K562 (cell line): ENCODE measurements at regions not wholly inside any gene's neighbourhood (a gene's known extent, or its start where the extent isn't known, plus 50 kb on each side); places are given as distances from the start of the nearest gene placed in this dataset.

ENCODE experiments used
- ATAC-seq: fragments of 200-7000 bp; cut with Tn5 transposase; 3 replicates; pipeline ENCODE4 v1.9.1; 2020; ENCODE audit warnings: moderate library complexity
- BruUV-seq: library from RNA; stranded (reverse); fragments of 400-500 nt; replicated peaks from 2 replicates; lab custom pipeline; 2021; lab: Mats Ljungman, UMichigan
- CTCF ChIA-PET: fragments of 300-600 bp; formaldehyde crosslinking; extraction: SDS; loops from one replicate; lab custom pipeline; 2021; ENCODE audit warnings: low intra/inter-chr PET ratio; lab: Yijun Ruan, JAX
- POLR2A ChIA-PET: fragments of 300-600, 350-650 bp; sonication (Branson Sonifier 250); formaldehyde crosslinking; extraction: SDS; loops from one replicate; lab custom pipeline; 2021; ENCODE audit warnings: antibody characterized with exemption, inconsistent platforms; lab: Yijun Ruan, JAX
- DNase-seq, 4 experiments: peaks; one replicate each; pipeline versions ENCODE4 v3.0.0 to v3.0.0-alpha.2; 2011 to 2018; ENCODE audit warnings: low spot score in 3 of 4, mixed read lengths in 3 of 4; ENCODE audit errors: extremely low read depth in 1 of 4
- FAIRE-seq: peaks from 2 replicates; lab custom pipeline; 2011; peaks lifted over from hg19 to GRCh38; lab: Jason Lieb, UNC
- H2AFZ ChIP-seq: 2 replicates; pipeline ENCODE4 v1.6.0; 2011; ENCODE audit warnings: low read depth, low read length, control low read depth, inconsistent platforms
- H3K27ac ChIP-seq: fragments of 200-600 bp; 3 replicates; pipeline ENCODE4 v1.8.0; 2011; ENCODE audit warnings: low read depth, mild to moderate bottlenecking, control low read depth, inconsistent platforms, low read length, moderate library complexity, mixed read lengths; ENCODE audit errors: extremely low read depth
- H3K27me3 ChIP-seq, 2 experiments: fragments of 300-600 bp in 1 of 2; 2 replicates in 1 of 2; 3 replicates in 1 of 2; pipeline versions ENCODE4 v1.6.0 to v1.8.0; 2011; ENCODE audit warnings: inconsistent platforms in 2 of 2, low read length in 2 of 2, mild to moderate bottlenecking in 1 of 2, mixed read lengths in 1 of 2, moderate library complexity in 1 of 2; ENCODE audit not compliant: control insufficient read depth in 2 of 2, insufficient read depth in 2 of 2
- H3K36me3 ChIP-seq: fragments of 300-600 bp; 3 replicates; pipeline ENCODE4 v1.8.0; 2011; ENCODE audit warnings: mild to moderate bottlenecking, low read length, inconsistent platforms; ENCODE audit not compliant: control insufficient read depth, insufficient read depth
- H3K4me1 ChIP-seq, 2 experiments: fragments of 200-600 bp in 1 of 2; replicated peaks in 1 of 2; 2 replicates in 1 of 2; 3 replicates in 1 of 2; pipeline versions ENCODE4 v1.5.1 to v1.8.0; 2011; ENCODE audit warnings: inconsistent platforms in 2 of 2, low read length in 2 of 2, mild to moderate bottlenecking in 1 of 2, mixed read lengths in 1 of 2, moderate library complexity in 1 of 2; ENCODE audit not compliant: control insufficient read depth in 2 of 2, insufficient read depth in 2 of 2
- H3K4me2 ChIP-seq: 2 replicates; pipeline ENCODE4 v1.6.1; 2011; ENCODE audit warnings: low read length, control low read depth, inconsistent platforms, mixed read lengths; ENCODE audit not compliant: insufficient read depth
- H3K4me3 ChIP-seq: fragments of 200-600 bp; sonication (generic), shearing (Covaris generic); 2 replicates; pipeline ENCODE4 v1.5.1; 2016; ENCODE audit warnings: control low read depth, inconsistent platforms
- H3K79me2 ChIP-seq: fragments of 200-600 bp; 3 replicates; pipeline ENCODE4 v1.8.0; 2011; ENCODE audit warnings: low read length, inconsistent platforms; ENCODE audit not compliant: control insufficient read depth, insufficient read depth
- H3K9ac ChIP-seq, 2 experiments: 2 replicates each; pipeline versions ENCODE4 v1.6.0 to v1.6.1; 2011; ENCODE audit warnings: low read depth in 2 of 2, low read length in 2 of 2, control low read depth in 1 of 2, inconsistent platforms in 1 of 2, mild to moderate bottlenecking in 1 of 2, mixed read lengths in 1 of 2; ENCODE audit not compliant: insufficient read depth in 1 of 2
- H3K9me1 ChIP-seq: one replicate; pipeline ENCODE4 v1.6.0; 2011; ENCODE audit warnings: inconsistent platforms, mild to moderate bottlenecking, low read length, moderate library complexity; ENCODE audit not compliant: control insufficient read depth, insufficient read depth
- H3K9me3 ChIP-seq: replicated peaks from 2 replicates; pipeline ENCODE4 v1.5.1; 2011; ENCODE audit warnings: low read depth, low read length, inconsistent platforms; ENCODE audit not compliant: control insufficient read depth, insufficient read depth
- H4K20me1 ChIP-seq: replicated peaks from 2 replicates; pipeline ENCODE4 v1.6.1; 2011; ENCODE audit warnings: low read length, inconsistent platforms, mixed read lengths; ENCODE audit not compliant: control insufficient read depth, insufficient read depth
- OTX1 ChIP-seq: fragments of 450-650 bp; formaldehyde crosslinking; IDR thresholded peaks from 2 replicates; pipeline ENCODE4 v1.4.0; 2022; ENCODE audit warnings: mild to moderate bottlenecking
- PCBP1 ChIP-seq: fragments of 200-400 bp; formaldehyde crosslinking; IDR thresholded peaks from 2 replicates; pipeline ENCODE4 v1.6.1; 2018; ENCODE audit warnings: mild to moderate bottlenecking, low read depth, low read length; ENCODE audit not compliant: poor library complexity, severe bottlenecking
- POLR2A ChIP-seq: fragments of 450-650 bp; conservative IDR thresholded peaks from 2 replicates; pipeline ENCODE4 v1.6.1; 2016
- SREBF2 ChIP-seq: sonication (generic); formaldehyde crosslinking; IDR thresholded peaks from 2 replicates; pipeline ENCODE4 v1.4.0; 2020; ENCODE audit warnings: mild to moderate bottlenecking, missing genetic modification reagents
- TARDBP ChIP-seq: fragments of 450-650 bp; IDR thresholded peaks from 2 replicates; pipeline ENCODE4 v1.6.1; 2016
- ZNF217 ChIP-seq: sonication (generic); formaldehyde crosslinking; IDR thresholded peaks from 2 replicates; pipeline ENCODE4 v1.8.0; 2022; ENCODE audit warnings: mild to moderate bottlenecking, missing genetic modification reagents
- ZNF695 ChIP-seq: fragments of 450-650 bp; formaldehyde crosslinking; IDR thresholded peaks from 2 replicates; pipeline ENCODE4 v1.4.0; 2020; ENCODE audit warnings: mild to moderate bottlenecking, moderate library complexity
- whole genome bisulfite sequencing: fragments of 100-300 bp; shearing (Covaris generic); methylation state at CpG from one replicate; pipeline ENCODE4 v1.1.6; 2016; ENCODE audit warnings: low coverage, mixed read lengths; ENCODE audit not compliant: insufficient coverage; ENCODE audit errors: missing lambda C conversion rate; 5-methylcytosine and 5-hydroxymethylcytosine counted together
- in situ Hi-C: fragments of 300-500 bp; cut with MboI; formaldehyde crosslinking; loops from 4 replicates; pipeline ENCODE4 v1.15.0; 2018; ENCODE audit warnings: inconsistent platforms, mixed read lengths
- intact Hi-C: fragments of 100-400 bp; cut with micrococcal nuclease; formaldehyde crosslinking; loops from 2 replicates; pipeline ENCODE4 v1.14.2; 2022
- TF ChIP-seq, protein P1 (sequence below), 3 experiments: IDR thresholded peaks in 2 of 3; conservative IDR thresholded peaks in 1 of 3; 2 replicates each; pipeline ENCODE4 v1.5.1; 2011 to 2012; ENCODE audit warnings: low read length in 3 of 3, mild to moderate bottlenecking in 3 of 3, control low read depth in 2 of 3, improper control_type of control experiment in 1 of 3, inconsistent platforms in 1 of 3, low read depth in 1 of 3, mixed read lengths in 1 of 3, moderate library complexity in 1 of 3; ENCODE audit not compliant: insufficient read depth in 2 of 3
- TF ChIP-seq, protein P2 (sequence below): fragments of 250-450 bp; sonication (Bioruptor Pico); IDR thresholded peaks from 2 replicates; pipeline ENCODE4 v1.4.0; 2020
- TF ChIP-seq, protein P3 (sequence below): fragments of 250-450 bp; sonication (Bioruptor Pico); IDR thresholded peaks from 2 replicates; pipeline ENCODE4 v1.6.1; 2021; ENCODE audit warnings: mild to moderate bottlenecking

DNA sequence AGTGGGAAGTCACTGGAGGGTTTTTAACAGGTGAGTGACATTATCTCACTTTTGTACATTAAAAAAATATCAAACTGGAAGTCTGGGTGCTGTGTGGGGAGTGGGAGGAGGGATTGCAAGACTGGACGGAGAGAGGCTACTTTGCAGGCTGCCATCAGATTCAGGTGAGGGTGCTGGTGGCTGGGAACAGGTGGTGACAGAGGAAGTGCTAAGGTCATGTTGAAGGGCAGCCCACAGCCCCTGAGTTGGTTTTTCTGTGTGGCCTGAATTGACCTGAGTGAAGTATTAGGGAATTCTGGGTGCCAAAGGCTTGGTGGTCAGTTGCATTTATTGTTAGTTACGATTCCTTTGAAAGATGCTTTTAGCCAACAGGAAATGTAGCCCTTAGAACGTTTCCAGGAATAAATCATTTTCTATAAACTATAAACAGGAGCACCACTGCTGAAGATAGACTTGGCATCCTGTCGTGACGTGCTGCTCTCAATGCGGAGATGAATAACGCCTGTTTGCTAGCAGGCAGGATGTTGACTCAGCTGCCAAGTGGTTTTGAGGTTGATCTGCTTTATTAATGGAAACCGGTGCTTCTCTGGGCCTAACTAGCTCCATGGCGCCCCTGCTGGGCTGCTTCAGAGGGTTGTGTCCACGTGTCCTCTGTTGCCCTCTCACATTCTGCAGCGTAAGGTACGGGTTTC lies 707.5 kb upstream of the TMEM132C start:
- no peak overlapping the region for H3K9ac ChIP-seq
- no peak overlapping the region for H3K4me3 ChIP-seq
- in situ Hi-C loops: no loop called here
- intact Hi-C loops: no loop called here
- FAIRE-seq (no peak), ATAC-seq (peak; percentile 78), DNase-seq (peak; percentile 11 to 45 (median 14))
- H3K4me2 ChIP-seq: no peak overlapping the region
- ChIA-PET CTCF (no interaction called here), POLR2A (no interaction called here)
- no peaks in the 10 kb centered on the region for H3K4me1 ChIP-seq
- no TSS peak for BruUV-seq
- 2% methylated on average over 12 of the region's 12 CpGs for WGBS
- no peaks in the 10 kb centered on the region for H3K9me1 ChIP-seq
- H3K9me3 ChIP-seq: no peaks in the 10 kb centered on the region
- H3K36me3 ChIP-seq: no peaks in the 10 kb centered on the region
- H3K27ac ChIP-seq: no peak overlapping the region
- H4K20me1 ChIP-seq: no peaks in the 10 kb centered on the region
- no peaks in the 10 kb centered on the region for H3K27me3 ChIP-seq
- H3K79me2 ChIP-seq: no peaks in the 10 kb centered on the region
- no peak overlapping the region for H2AFZ ChIP-seq
- no peak for TF ChIP-seq PCBP1
- no peak for TF ChIP-seq ZNF695
- TF ChIP-seq SREBF2 (CRISPR knock-in tag): no peak
- TF ChIP-seq, protein P1, sequence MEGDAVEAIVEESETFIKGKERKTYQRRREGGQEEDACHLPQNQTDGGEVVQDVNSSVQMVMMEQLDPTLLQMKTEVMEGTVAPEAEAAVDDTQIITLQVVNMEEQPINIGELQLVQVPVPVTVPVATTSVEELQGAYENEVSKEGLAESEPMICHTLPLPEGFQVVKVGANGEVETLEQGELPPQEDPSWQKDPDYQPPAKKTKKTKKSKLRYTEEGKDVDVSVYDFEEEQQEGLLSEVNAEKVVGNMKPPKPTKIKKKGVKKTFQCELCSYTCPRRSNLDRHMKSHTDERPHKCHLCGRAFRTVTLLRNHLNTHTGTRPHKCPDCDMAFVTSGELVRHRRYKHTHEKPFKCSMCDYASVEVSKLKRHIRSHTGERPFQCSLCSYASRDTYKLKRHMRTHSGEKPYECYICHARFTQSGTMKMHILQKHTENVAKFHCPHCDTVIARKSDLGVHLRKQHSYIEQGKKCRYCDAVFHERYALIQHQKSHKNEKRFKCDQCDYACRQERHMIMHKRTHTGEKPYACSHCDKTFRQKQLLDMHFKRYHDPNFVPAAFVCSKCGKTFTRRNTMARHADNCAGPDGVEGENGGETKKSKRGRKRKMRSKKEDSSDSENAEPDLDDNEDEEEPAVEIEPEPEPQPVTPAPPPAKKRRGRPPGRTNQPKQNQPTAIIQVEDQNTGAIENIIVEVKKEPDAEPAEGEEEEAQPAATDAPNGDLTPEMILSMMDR (IDR thresholded peaks at IDR 0.05 in 2 of 3, conservative IDR thresholded peaks at IDR 0.05 in 1 of 3; ENCODE audit: insufficient read depth in 2 of 3, low read depth in 1 of 3, low read length in 3 of 3): peak; percentile 24 to 54 (median 27); a peak in 4 of 6 replicates
- no peak for TF ChIP-seq ZNF217 (CRISPR knock-in tag)
- TF ChIP-seq, protein P2, sequence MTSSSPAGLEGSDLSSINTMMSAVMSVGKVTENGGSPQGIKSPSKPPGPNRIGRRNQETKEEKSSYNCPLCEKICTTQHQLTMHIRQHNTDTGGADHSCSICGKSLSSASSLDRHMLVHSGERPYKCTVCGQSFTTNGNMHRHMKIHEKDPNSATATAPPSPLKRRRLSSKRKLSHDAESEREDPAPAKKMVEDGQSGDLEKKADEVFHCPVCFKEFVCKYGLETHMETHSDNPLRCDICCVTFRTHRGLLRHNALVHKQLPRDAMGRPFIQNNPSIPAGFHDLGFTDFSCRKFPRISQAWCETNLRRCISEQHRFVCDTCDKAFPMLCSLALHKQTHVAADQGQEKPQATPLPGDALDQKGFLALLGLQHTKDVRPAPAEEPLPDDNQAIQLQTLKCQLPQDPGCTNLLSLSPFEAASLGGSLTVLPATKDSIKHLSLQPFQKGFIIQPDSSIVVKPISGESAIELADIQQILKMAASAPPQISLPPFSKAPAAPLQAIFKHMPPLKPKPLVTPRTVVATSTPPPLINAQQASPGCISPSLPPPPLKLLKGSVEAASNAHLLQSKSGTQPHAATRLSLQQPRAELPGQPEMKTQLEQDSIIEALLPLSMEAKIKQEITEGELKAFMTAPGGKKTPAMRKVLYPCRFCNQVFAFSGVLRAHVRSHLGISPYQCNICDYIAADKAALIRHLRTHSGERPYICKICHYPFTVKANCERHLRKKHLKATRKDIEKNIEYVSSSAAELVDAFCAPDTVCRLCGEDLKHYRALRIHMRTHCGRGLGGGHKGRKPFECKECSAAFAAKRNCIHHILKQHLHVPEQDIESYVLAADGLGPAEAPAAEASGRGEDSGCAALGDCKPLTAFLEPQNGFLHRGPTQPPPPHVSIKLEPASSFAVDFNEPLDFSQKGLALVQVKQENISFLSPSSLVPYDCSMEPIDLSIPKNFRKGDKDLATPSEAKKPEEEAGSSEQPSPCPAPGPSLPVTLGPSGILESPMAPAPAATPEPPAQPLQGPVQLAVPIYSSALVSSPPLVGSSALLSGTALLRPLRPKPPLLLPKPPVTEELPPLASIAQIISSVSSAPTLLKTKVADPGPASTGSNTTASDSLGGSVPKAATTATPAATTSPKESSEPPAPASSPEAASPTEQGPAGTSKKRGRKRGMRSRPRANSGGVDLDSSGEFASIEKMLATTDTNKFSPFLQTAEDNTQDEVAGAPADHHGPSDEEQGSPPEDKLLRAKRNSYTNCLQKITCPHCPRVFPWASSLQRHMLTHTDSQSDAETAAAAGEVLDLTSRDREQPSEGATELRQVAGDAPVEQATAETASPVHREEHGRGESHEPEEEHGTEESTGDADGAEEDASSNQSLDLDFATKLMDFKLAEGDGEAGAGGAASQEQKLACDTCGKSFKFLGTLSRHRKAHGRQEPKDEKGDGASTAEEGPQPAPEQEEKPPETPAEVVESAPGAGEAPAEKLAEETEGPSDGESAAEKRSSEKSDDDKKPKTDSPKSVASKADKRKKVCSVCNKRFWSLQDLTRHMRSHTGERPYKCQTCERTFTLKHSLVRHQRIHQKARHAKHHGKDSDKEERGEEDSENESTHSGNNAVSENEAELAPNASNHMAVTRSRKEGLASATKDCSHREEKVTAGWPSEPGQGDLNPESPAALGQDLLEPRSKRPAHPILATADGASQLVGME (CRISPR knock-in tag): no peak
- TF ChIP-seq, protein P3, sequence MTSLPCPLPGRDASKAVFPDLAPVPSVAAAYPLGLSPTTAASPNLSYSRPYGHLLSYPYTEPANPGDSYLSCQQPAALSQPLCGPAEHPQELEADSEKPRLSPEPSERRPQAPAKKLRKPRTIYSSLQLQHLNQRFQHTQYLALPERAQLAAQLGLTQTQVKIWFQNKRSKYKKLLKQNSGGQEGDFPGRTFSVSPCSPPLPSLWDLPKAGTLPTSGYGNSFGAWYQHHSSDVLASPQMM (CRISPR knock-in tag): no peak
- TF ChIP-seq POLR2A: no peak
- TF ChIP-seq OTX1 (CRISPR knock-in tag): no peak
- no peak for TF ChIP-seq TARDBP
